Fibroblast of peridontal ligament (primary cell): ENCODE measurements at regions not wholly inside any gene's neighbourhood (a gene's known extent, or its start where the extent isn't known, plus 50 kb on each side); places are given as distances from the start of the nearest gene placed in this dataset.
A peak's percentile ranks its signal among the peaks of the same experiment; 100 is the strongest.
"Not testable (repeated sequence)": the region's sequence is repeated elsewhere in the genome, so short reads cannot be mapped to it uniquely, and the experiment has no call there.

Source experiments
- DNase-seq: peaks from one replicate; pipeline ENCODE4 v3.0.0-alpha.2; 2010; ENCODE audit errors: extremely low read depth

DNA sequence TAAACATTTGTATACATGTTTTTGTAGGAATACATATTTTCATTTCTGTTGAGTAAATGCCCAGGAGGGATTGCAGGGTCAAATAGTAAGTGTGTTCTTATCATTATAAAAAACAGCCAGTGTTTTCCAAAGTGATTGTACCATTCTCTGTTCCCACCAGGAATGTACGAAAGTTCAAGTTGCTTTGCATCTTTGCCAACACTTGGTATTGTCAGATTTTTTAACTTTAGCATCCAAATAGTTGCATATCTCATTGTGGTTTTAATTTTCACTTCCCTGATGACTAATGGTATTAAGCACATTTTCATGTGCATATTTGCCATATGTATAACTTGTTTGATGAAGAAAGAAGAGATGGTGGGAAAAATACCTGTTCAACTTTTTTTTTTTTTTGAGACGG lies 213.9 kb downstream of the ZNF365 start:
- DNase-seq: no peak

- DNase-seq: no peak
These were observed 214.8 kb upstream of the ADO start for GRCh38 chr10:62589689-62590088.

GRCh38 chr10:62590306-62590705 lies 214.2 kb upstream of the ADO start:
- no peak for DNase-seq

- DNase-seq: peak; percentile 64
These were observed 210.4 kb upstream of the ADO start for GRCh38 chr10:62594093-62594520.

DNA sequence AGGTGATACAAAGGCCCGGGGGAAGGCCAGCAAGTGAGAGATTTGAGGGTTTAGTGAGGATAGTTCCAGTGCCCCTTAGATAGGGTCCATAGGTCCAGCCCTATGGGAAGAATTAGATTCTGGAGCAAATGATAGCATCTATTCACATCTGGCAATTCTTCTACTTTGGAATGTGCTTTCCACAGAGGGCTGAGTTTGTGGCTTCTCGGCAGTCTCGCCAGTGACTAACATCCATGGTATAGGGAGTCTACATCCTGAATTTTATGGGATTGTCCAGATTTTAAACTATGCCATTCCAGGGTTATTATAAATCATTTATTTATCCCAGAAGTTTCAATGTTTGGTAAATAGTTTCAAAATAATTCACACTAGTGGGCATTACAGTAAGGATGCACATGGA lies 207.3 kb upstream of the ADO start:
- DNase-seq: peak; percentile 53

DNA sequence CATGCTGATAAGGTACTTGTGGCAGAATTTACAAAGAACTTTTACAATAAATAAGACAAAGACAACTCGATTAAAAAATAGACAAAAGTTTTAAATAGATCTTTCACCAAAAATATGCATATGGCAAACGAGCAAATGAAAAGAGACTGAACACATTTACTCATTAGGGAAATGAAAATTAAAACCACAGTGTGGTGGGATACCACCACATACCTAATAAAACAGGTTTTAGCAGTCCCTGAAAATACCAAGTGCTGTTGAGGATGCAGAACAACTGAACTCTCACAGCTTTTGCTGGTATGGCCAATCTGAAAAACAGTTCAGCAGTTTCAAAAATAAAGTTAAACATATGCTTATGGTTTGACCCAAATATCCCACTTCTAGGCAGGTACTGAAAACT lies 205.4 kb upstream of the ADO start:
- no peak for DNase-seq

DNA sequence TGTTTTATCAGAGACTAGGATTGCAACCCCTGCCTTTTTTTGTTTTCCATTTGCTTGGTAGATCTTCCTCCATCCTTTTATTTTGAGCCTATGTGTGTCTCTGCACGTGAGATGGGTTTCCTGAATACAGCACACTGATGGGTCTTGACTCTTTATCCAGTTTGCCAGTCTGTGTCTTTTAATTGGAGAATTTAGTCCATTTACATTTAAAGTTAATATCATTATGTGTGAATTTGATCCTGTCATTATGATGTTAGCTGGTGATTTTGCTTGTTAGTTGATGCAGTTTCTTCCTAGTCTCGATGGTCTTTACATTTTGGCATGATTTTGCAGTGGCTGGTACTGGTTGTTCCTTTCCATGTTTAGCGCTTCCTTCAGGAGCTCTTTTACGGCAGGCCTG lies 198.0 kb upstream of the ADO start:
- DNase-seq: not testable (repeated sequence)

- DNase-seq: not testable (repeated sequence)
These were observed 196.2 kb upstream of the ADO start for GRCh38 chr10:62608189-62608875.

DNA sequence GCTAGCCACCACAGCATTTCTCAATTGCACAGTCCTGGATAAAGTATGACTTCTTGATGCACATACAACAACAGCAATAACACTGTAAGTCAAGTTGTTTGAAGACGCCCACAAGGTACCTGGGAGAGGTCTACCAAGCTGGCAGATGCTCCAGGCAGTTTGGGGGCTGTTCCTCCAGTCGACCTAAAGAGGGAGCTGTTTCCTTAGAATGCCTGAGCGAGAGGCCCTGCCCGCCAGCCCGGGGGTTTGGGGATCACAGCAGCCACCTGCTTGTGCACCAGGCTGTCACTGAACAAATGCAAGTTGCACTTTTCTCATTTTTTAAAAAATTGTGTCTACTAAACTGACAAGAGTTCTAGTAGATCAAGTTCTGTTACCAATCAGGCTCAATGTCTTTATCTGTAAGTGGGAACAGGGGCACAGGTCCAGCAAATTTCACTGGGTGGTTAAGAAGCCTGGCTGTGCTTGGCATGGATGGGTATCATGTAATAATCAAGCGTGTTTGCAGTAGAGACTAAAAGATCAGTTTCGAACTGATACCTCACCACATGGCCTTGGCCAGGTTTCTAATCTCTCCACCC lies 193.8 kb upstream of the ADO start:
- peak; percentile 39 for DNase-seq

GRCh38 chr10:62613424-62613823 lies 191.1 kb upstream of the ADO start:
- DNase-seq: peak; percentile 57

GRCh38 chr10:62613859-62614258 lies 190.7 kb upstream of the ADO start:
- DNase-seq: no peak

- DNase-seq: peak; percentile 17
These were observed 189.9 kb upstream of the ADO start for GRCh38 chr10:62614389-62615157.

DNA sequence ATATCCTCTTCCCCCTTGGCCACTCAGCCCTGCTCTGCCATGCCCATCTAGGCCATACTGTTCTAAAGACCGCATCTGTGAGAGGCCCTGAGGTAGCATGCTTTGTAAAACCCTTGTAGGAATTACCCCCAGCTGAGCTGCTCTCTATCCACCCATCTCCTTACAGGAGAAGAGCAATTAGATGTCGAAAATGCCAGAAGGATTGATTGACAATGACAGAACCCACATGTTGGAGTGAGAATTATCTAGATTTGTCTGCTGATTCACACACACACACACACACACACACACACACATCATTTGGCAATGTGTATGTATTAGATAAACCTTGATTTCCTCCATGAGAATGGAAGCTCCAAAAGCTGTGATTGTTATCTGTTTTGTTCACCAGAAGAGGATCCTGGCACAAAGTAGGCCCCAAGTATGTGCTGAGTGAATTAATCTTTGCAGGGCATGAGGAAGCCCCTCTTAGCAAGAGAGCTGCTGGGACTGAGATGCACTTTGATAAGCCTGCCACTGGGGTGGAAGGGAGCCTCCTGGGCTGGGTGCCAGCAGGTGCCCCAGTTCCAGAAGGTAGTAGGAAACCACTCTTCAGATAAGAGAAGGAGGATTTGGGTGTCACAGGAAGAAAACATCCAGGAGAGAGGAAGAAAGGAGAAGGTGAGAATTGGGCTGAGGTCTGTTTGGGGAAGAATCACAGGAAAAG lies 187.5 kb upstream of the ADO start:
- DNase-seq: no peak

- no peak for DNase-seq
These were observed 186.9 kb upstream of the ADO start for GRCh38 chr10:62617652-62618051.

GRCh38 chr10:62618054-62618453 lies 186.5 kb upstream of the ADO start:
- no peak for DNase-seq

DNA sequence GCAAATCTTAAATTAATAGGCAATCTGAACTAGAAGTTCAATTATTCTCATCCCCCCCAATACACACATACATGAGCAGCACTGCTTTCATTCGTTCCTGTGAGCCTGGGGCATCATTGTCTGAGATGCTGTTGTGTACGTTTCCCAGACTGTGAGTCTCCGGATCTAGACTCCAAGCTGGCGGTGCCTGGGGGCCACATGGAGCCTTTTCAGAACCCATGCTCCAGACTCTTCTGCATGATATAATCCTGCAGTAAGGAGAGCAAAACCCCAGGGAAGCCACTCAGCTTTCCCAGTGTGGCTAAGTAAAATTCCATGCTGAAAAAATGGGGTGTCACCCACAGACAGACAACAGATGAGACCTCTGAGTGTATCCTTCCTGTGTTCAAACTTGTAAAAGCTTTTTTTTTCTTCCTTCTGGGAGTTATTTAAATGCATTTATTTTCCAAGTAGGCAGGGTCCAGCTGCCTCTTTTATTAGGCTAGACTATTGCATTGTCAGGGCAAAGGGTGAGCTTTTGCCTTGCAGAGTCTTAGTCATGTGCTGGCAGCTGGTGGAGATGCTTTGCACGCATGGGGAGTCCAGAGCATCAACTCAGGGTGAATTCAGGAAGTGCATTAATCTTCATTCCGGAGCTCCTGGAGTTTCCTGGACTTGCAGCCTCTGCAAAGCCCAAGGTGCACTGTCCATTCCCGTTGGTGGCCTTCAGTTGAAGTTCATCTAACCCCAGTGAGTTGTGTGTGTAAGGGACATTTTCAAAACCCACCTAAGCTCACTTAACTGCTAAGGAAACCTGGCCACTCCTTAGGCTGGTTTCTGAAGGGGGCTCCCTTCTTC lies 185.7 kb upstream of the ADO start:
- DNase-seq: peak; percentile 53

DNA sequence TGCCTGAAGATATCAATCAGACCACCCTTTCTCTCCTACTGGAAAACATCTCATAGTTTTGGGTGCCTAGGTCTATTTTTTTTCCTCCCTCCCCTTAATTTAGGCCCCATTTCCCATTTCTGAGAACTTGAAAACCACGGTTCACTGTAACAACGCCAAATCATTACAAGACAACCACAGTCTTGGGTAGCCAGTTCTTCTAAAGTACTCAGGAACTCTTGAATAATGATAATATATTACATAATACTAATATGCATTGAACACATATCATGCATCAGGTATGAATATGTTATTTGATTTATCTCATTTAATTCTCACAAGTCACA lies 185.1 kb upstream of the ADO start:
- DNase-seq: peak; percentile 36

DNA sequence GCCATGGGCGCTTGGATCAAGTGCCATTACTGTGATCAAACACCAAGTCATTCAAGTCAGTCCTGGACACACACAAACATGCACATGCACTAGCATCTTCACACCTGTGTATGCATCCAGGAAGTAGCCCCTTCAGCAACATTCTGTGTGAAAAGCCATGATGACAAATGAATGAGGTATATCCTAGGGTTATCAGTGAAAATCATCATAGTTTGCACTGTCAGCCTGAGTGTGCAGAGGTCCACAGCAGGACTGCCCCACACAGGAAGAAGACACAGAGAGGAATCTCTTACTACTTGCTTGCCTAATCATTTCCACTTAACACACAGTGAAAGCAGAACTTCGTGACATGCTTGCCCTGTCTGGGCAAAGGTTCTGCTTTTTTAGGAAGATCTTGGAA lies 184.0 kb upstream of the ADO start:
- DNase-seq: no peak

DNA sequence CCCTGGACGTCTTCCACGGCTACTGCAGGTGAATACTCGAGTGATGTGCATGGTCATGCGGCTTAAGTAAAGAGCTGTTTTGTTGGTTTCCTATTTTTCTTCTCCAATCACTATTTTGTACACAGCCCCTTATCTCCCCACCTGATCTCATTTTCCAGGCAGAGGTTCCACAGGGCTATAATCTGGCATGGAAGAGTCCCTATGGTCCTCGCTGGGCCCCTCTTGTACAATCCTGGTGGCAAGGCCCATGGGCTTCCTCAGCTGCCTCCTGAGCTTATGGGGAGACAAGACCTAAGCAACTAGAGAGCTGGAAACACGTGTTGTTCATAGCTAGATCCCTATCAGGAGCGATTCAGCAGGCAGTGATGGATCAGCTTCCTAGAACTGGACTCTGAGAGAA lies 181.3 kb upstream of the ADO start:
- DNase-seq: no peak

GRCh38 chr10:62625484-62625883 lies 179.0 kb upstream of the ADO start:
- no peak for DNase-seq

- DNase-seq: no peak
These were observed 178.4 kb upstream of the ADO start for GRCh38 chr10:62626079-62626478.

DNA sequence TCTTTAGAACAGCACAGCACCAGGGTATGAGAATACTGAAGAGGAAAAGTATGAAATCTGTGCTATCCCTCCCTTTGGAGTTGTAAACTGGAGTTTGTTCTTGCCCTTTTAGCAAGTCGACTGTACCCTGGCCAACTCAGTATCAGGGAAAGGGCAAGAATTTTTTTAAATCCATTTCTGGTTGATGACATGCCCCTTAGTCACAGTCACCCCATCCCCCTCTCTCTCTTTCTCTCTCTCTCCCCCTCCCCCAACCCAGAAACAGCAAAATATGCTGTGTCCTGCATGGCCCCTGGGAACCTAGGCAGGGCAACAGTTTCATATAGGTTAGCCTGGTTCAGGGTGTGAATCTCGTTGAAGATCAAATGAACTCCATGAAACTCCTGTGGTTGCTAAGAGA lies 177.7 kb upstream of the ADO start:
- DNase-seq: peak; percentile 43
